GM18498 (cell line): ENCODE measurements at regions not wholly inside any gene's neighbourhood (a gene's known extent, or its start where the extent isn't known, plus 50 kb on each side); places are given as distances from the start of the nearest gene placed in this dataset.
"Not testable (repeated sequence)": the region's sequence is repeated elsewhere in the genome, so short reads cannot be mapped to it uniquely, and the experiment has no call there.

ENCODE experiments used
- ATAC-seq: cut with Tn5 transposase; IDR thresholded peaks from one replicate; pipeline ENCODE4 v1.9.1; 2021; ENCODE audit warnings: mild to moderate bottlenecking, moderate library complexity; ENCODE audit not compliant: unreplicated experiment

GRCh38 chr7:116340943-116341907, 130.9 kb downstream of the TES start:
- ATAC-seq: no peak

- no peak for ATAC-seq
Measured at GRCh38 chr7:116342125-116342524, 131.8 kb downstream of the TES start.

DNA sequence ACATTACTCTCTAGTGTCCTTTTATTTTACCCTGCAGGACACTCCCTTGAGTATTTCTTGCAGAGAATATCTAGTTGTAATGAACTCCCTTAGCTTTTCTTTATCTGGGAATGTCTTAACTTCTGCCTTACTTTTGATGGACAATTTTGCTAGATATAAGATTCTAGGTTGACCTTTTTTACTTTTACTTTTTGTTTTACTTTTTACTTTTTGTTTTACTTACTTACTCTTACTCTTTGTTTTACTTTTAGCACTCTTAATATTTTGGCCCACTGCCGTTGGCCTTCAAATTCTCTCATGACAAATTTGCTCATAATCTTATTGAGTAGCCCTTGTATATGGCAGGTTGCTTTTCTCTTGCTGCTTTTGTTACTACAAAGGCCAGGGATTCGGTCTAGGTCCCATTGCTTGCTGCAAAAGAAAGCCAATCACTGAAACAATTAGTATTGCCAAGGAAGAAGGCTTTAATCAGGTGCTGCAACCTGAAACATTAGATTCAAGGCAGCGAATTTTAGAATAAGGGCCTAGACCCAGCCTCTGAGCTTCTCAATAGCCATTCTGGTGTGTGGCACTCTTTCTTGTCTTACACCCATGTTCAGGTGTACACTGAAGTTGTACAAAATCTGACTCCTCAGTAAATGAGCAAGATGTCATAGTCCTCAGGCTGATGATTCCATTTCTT, 137.0 kb downstream of the TES start:
- ATAC-seq: no peak

GRCh38 chr7:116348346-116348745, 138.0 kb downstream of the TES start:
- ATAC-seq: no peak

- ATAC-seq: no peak
Measured at GRCh38 chr7:116351966-116352365, 141.6 kb downstream of the TES start.

DNA sequence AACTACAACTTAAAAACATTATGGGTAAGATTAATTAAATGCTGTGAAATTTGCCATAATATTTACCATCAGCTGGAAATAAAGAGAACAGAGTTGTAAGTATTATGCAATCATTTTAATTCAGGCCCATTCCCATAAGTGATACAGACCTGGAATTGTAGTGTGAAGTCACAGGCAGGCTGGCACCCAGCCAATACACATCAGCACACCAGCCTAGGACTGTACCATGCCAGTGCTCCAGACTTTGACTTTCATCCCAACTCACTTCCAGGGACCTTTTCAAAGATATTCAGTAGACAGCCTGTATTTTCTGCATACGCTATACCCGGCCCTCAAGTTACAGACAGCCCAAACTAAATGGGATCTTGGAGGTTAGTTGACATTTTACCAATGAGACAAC, 143.3 kb downstream of the TES start:
- no peak for ATAC-seq

DNA sequence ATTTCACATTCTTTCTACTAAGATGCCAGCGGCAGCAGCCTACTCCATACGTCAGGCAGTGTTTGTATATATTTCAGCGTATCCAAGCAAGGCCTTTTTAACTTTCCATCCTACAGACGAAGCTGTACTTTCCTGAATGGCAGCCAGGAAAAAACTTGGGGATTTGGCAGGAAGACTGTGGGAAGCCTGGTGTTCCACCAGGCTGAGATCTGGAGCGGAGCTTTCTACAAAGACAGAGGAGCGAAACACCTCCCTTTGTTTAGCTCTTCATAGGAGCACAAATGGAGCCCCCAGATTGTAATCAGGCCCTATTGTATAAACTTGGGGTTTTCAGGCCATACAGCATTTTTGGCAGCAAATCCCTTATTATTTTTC, 143.8 kb downstream of the TES start:
- ATAC-seq: no peak

DNA sequence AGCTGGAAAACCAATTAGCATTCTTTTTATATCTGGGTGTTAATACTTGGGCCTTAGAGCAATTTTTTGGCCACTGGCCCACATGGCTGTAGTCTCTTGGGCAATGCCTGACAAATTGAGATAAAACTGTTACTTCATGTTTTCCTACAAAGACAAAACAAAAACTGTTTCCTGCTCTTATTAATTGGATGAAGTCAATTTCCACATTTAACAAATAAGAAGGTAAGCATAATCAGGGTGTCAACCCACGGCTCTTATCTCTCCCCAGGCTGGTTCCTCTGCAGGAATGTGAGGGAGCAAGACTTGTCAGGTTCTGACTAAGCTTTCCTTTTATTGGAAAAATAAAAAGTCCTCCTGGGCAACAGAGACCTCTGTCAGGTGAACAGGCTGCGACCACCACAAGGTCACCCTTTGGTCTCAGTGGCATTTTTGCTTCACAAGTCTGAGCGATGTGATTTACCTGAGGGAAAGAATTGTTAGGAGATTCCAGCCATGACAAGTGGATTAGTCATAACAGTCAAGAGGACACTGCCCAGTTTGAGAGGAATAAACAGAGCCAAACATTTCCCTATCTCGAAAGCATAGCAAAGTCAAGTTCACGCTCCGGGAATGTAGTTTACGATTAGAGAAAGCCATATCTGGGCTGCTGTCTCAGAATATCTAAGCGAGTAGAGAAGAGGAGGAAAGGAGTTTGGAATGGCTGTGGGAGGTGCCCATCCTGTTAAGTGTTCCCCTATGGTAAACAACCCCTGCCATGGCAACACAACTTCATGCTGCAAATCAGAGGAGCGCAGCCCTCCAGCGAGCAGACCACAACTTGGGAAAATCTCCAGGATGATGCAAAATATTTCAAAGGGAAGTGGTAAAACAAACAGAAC, 144.4 kb downstream of the TES start:
- ATAC-seq: no peak

DNA sequence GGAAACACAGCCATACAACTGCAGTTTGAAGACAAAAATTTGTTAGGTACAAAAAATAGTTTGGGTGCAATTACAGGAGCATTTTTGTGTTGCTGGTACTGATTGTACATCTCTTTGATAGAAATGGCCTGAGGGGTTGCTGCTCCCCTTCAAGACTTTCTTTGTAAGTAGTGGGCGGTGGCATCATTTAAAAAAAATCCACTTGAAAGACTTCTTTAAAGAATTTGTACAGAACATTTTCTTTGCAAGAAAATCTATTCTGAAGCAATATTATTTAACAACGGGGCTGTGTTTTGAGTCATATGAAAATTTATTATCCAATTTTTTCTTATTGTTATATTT, 144.1 kb upstream of the CAV2 start:
- ATAC-seq: no peak

DNA sequence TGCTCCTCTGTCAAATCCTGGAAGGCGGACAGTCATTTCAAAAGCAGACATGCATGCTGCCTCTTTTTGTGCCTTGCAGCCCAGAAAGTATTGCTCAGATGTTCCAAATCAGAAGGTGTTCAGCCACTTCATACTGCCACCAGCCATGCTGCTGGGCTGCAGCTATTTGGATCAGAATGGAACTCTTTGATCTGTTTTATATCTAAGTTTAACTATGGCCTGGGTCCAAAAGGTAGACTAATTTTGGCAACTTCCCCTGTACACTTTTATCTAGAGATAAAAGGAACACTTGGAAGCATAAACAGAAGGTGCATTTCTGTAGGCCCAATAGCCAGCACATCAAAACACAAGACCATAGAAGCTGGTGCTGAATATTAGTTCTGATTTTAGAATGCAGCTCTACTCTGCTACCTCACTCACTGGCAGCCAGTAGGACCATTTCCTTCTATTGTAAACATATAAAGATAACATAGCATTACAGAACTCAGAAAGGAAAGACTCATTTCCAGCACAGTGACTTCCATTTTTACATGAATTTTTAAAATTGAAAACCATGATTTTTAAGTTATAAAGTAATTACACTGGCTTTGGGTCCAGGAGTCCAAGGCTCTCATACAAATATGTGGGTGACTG, 143.1 kb upstream of the CAV2 start:
- no peak for ATAC-seq

DNA sequence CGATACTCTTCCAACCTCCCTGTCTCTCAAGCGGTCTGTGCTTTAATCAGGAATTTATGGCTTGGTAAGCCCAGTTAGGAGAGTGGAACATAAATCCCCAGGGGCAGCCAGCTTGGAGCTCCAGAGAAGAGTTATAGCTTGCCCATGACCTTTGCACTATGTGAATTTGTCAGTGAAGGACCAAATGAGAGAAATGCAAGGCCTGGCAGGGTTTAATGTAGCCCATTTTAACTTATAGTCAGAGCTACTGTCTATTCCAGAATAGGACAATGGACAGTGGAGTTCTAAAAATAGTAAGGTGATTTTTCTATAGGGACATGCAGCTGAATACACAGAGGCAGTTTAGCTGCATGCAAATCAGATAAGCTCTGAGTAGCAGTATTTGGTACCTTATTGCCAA, 142.6 kb upstream of the CAV2 start:
- ATAC-seq: no peak

DNA sequence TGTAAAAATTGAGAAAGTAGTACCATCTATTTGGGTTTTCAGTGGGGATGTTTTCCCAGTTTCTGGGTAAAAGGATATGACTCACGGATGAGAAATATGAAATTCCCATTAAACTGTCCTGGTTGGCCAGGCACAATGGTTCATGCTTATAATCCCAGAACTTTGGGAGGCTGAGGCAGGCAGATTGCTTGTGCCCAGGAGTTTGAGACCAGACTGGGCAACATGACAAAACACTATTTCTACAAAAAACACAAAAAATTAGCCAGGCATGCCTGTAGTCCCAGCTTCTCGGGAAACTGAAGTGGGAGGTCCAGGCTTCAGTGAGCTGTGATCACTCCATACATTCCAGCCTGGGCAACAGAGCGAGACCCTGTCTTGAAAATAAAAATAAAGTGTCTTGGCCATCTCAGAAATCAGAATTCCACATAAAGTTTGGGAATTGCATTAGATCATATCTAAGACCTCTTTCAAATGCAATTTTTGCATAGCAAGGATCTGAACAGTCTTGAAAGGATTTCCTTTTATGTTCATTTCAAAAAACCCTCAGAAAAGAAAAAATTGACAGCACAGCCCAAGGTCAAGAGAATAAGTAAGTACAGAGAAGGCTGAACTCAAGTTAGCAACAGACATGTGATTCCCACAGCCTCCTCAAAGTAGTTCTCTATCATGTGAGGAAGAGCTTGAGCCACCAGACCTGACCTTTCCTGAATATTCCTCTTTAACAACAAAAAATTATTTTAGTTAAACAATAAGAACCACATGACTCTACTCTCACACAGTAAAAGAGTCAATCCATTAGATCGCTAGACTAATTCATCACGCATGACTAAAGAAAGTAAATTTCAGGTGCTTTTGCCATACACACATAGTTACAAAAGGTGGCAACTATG, 141.5 kb upstream of the CAV2 start:
- ATAC-seq: no peak

DNA sequence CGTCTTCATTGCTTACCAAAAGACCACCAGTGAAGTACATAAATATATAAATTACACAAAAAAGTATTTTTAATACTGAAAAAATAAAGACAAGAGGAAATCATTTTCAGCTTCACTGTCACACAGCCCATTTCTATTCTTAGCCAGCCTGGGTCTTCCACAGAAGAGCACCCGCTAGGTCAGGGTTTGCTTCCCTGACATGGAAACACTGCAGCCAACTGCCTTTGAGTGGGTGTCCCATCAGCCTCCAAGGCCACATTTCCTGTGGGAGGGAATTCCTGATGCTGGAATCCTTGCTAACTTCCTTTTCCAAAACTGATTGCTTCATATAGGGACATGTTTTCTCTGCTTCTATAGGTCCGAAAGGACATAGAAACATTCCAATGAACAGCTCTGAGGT, 137.8 kb upstream of the CAV2 start:
- no peak for ATAC-seq

GRCh38 chr7:116363637-116364432, 135.7 kb upstream of the CAV2 start:
- ATAC-seq: no peak

DNA sequence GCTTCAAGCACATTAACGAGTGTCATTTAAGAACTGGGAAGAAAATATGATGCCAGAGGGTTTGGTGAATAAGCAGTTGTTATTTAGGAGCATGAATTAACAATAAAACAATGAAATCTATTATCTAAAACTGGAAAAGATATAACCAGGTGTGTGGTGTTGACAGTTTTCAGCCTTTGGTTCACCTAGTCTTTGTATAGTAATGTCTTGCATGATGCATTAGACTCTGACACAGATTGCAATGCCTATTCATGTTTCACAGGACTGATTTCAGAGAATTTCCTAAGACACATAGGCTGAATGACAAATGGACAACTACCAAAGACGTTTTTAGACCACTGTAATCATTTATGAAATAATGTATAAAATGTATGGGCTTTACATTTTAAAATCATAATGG, 135.1 kb upstream of the CAV2 start:
- no peak for ATAC-seq

DNA sequence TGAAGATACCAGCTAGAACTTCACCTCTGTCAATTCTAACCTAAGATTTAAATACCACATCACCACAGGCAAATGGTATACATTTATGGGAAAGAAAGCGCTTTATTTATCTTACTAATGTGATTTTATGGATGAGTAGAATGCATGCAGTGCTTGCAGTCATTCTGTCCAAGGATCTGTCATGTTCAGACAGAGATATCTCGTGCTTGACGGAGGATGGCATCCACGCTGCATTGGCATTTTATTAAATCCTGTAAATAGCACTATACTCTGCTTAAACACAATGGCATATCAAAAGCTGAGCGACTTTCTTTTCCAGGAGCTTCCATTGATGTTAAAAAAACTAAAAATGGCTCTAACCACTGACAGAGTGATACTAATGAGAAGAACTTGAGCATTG, 133.7 kb upstream of the CAV2 start:
- ATAC-seq: no peak

- no peak for ATAC-seq
Measured at GRCh38 chr7:116367171-116367813, 132.2 kb upstream of the CAV2 start.

DNA sequence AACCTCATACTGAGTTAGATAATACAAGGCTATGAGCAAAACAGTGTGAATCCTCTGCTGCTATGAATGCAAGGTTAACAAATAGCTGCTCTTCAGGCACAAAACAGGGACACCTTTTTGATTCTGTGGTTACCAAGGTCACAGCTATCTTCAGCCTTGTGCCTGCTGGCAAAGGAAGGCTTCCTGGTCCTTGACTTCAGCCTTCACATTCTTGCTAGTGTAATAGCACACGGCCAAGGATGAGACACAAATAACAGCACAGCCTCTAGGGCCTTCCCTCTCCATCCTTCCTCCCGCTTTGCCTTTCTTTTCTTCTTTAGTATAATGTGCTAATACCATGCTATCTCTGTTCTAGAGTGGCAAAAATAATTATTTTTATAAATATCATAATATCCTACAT, 130.6 kb upstream of the CAV2 start:
- ATAC-seq: no peak

- ATAC-seq: not testable (repeated sequence)
Measured at GRCh38 chr7:116371536-116371935, 128.0 kb upstream of the CAV2 start.
